ENCODE measurements at regions not wholly inside any gene's neighbourhood (a gene's known extent, or its start where the extent isn't known, plus 50 kb on each side); places are given as distances from the start of the nearest gene placed in this dataset.

DNA sequence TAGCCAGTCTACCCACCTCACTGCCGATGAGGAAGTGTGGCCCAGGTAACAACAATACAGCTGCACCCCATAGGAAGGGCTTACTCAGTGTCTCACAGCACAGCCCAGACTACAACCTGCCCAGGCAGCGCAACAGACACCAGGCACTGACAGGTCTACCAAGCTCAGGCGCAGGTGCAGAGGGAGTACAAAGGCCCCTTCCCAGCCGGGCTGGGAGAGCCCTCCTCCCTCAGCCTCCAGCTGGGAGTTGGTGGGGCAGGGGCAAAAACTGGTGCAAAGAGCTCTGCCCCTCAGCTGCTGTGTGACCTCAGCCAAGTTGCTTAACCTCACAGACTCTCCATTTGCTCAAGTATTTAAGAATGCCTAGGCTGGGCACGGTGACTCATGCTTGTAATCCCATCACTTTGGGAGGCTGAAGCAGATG is 112.6 kb upstream of the LHX1 start:
- H3K27me3 ChIP-seq = peaks cover 81% of the 10 kb centered on the region
- TF ChIP-seq, protein P1, sequence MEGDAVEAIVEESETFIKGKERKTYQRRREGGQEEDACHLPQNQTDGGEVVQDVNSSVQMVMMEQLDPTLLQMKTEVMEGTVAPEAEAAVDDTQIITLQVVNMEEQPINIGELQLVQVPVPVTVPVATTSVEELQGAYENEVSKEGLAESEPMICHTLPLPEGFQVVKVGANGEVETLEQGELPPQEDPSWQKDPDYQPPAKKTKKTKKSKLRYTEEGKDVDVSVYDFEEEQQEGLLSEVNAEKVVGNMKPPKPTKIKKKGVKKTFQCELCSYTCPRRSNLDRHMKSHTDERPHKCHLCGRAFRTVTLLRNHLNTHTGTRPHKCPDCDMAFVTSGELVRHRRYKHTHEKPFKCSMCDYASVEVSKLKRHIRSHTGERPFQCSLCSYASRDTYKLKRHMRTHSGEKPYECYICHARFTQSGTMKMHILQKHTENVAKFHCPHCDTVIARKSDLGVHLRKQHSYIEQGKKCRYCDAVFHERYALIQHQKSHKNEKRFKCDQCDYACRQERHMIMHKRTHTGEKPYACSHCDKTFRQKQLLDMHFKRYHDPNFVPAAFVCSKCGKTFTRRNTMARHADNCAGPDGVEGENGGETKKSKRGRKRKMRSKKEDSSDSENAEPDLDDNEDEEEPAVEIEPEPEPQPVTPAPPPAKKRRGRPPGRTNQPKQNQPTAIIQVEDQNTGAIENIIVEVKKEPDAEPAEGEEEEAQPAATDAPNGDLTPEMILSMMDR (IDR thresholded peaks at IDR 0.05) = no peak
- no peak for TF ChIP-seq EP300 (IDR thresholded peaks at IDR 0.05)
- no peak for TF ChIP-seq POLR2A (IDR thresholded peaks at IDR 0.05)
- no peak for TF ChIP-seq POLR2AphosphoS5 (IDR thresholded peaks at IDR 0.05)
- H3K27ac ChIP-seq = no peak overlapping the region
- DNase-seq (ENCODE audit: low spot score in 2 of 2) = no peak
- no peaks in the 10 kb centered on the region for H3K36me3 ChIP-seq
- WGBS = 58% methylated on average over 4 of the region's 5 CpGs
- no peaks in the 10 kb centered on the region for H3K4me1 ChIP-seq
- H3K4me3 ChIP-seq = no peak overlapping the region
- H3K9me3 ChIP-seq = no peaks in the 10 kb centered on the region

DNA sequence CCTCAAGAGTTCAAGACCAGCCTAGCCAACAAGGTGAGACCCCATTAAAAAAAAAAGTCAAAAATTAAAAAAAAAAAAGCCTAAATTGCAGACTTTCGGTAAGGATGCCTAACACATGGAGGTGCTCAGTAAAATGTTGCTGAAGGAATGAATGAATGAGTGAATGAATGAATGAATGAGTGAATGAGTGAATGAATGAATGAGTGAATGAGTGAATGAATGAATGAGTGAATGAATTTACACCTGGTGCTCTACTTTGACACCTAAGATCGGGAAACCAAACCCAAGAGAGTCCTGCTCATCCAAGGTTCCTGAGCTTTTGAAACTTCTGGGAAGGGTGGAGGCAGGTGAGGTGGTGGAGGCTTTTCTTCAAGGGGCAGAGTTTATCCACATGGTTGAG is 112.2 kb upstream of the LHX1 start:
- H3K9me3 ChIP-seq = no peaks in the 10 kb centered on the region
- H3K27me3 ChIP-seq = peaks cover 78% of the 10 kb centered on the region
- H3K27ac ChIP-seq = no peak overlapping the region
- no peaks in the 10 kb centered on the region for H3K4me1 ChIP-seq
- TF ChIP-seq POLR2AphosphoS5 (IDR thresholded peaks at IDR 0.05) = no peak
- TF ChIP-seq POLR2A (IDR thresholded peaks at IDR 0.05) = no peak
- TF ChIP-seq, protein P1 (IDR thresholded peaks at IDR 0.05) = no peak
- no peak for TF ChIP-seq EP300 (IDR thresholded peaks at IDR 0.05)
- no peak for DNase-seq (ENCODE audit: low spot score in 2 of 2)
- H3K4me3 ChIP-seq = no peak overlapping the region
- 90% methylated on average over 2 of the region's 2 CpGs for WGBS
- no peaks in the 10 kb centered on the region for H3K36me3 ChIP-seq

DNA sequence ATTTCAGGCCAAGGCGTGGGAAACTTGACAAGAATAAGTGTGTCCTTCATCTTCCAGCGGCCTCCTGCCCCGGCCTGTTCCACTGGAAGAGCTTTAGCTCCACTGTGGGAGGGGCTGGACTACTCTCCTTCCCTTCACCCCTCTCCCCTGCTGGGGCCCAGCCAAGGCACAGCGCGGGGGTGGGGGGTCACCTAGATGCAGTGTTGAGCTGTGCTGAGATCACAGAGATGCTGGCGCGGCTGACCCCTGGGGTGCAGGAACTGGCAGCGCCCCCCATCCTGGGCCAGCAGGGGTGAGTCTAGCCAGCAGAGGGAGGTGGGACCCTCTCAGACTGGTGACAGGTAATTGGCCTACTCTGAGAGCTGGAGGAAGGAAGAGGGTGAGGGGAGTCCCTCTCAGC is 111.8 kb upstream of the LHX1 start:
- TF ChIP-seq, protein P1 (IDR thresholded peaks at IDR 0.05) = no peak
- no peak for TF ChIP-seq POLR2A (IDR thresholded peaks at IDR 0.05)
- TF ChIP-seq POLR2AphosphoS5 (IDR thresholded peaks at IDR 0.05) = no peak
- TF ChIP-seq EP300 (IDR thresholded peaks at IDR 0.05) = no peak
- no peak for DNase-seq (ENCODE audit: low spot score in 2 of 2)
- WGBS = 47% methylated on average over 3 of the region's 8 CpGs
- Histone ChIP-seq H3K27me3 (peaks cover 74% of the 10 kb centered on the region), H3K4me3 (no peak overlapping the region), H3K4me1 (no peaks in the 10 kb centered on the region), H3K9me3 (no peaks in the 10 kb centered on the region), H3K36me3 (no peaks in the 10 kb centered on the region), H3K27ac (no peak overlapping the region)

DNA sequence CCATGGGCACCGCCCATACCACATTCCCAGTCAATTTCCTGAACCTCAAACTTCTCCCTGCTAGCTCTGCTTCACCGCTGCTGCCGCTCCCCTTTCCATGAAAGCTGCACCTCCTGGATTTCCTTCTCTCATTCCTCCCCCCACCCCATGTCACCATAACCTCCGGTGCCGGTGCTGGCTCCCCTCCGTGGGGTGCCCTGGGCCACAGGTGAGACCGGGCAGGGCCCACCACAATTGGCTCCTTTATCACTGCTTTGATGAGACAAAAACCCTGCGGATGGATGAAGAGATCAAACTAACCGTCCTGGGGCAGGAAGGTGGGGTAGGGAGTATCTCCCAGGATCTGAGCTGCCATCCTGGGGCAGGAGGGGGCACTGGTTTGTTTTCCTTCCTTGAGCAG is 111.3 kb upstream of the LHX1 start:
- TF ChIP-seq POLR2AphosphoS5 (IDR thresholded peaks at IDR 0.05) (no peak), EP300 (IDR thresholded peaks at IDR 0.05) (no peak), POLR2A (IDR thresholded peaks at IDR 0.05) (no peak)
- TF ChIP-seq, protein P1 (IDR thresholded peaks at IDR 0.05) = no peak
- Histone ChIP-seq H3K27ac (no peak overlapping the region), H3K36me3 (no peaks in the 10 kb centered on the region), H3K4me1 (no peaks in the 10 kb centered on the region), H3K27me3 (peaks cover 70% of the 10 kb centered on the region), H3K9me3 (no peaks in the 10 kb centered on the region), H3K4me3 (no peak overlapping the region)
- 37% methylated on average over 9 of the region's 9 CpGs for WGBS
- no peak for DNase-seq (ENCODE audit: low spot score in 2 of 2)

DNA sequence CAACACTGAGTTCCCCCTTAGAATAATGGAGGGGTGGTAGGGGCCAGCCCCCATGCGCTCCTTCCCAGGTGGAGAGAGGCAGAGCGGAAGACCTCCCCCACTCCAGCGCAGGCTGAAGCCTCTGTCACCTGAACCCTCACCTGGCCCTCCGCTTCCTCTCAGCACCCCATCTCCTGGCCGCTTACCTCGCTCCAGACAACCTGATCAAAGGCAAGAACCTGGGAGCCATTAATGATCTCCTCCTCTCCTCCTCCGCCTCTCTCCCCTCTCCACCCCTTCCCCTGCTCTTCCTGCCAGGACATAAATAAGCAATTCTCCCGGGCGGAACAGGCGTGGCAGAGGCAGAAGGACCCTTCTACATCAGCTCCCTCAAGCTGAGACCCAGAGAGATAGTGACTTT is 110.2 kb upstream of the LHX1 start:
- Histone ChIP-seq H3K9me3 (no peaks in the 10 kb centered on the region), H3K27ac (no peak overlapping the region), H3K36me3 (no peaks in the 10 kb centered on the region), H3K27me3 (peaks cover 66% of the 10 kb centered on the region), H3K4me3 (no peak overlapping the region), H3K4me1 (no peaks in the 10 kb centered on the region)
- 28% methylated on average over 10 of the region's 10 CpGs for WGBS
- TF ChIP-seq, protein P1 (IDR thresholded peaks at IDR 0.05) = no peak
- TF ChIP-seq POLR2AphosphoS5 (IDR thresholded peaks at IDR 0.05) (no peak), EP300 (IDR thresholded peaks at IDR 0.05) (no peak), POLR2A (IDR thresholded peaks at IDR 0.05) (no peak)
- no peak for DNase-seq (ENCODE audit: low spot score in 2 of 2)

Data from suprapubic skin (tissue), 4 donors.